DOHH2 (cell line): ENCODE measurements at regions not wholly inside any gene's neighbourhood (a gene's known extent, or its start where the extent isn't known, plus 50 kb on each side); places are given as distances from the start of the nearest gene placed in this dataset.

Experiments
- EZH2phosphoT487 ChIP-seq: fragments of 200-600 bp; sonication (generic); IDR thresholded peaks from 2 replicates; pipeline ENCODE4 v1.6.1; 2017; ENCODE audit warnings: borderline replicate concordance, mild to moderate bottlenecking, antibody characterized with exemption, low read length, moderate library complexity, mixed read lengths
- TF ChIP-seq, protein P1 (sequence below): fragments of 200-600 bp; sonication (generic); IDR thresholded peaks from one replicate; pipeline ENCODE4 v1.5.1; 2014; ENCODE audit warnings: antibody characterized with exemption, mild to moderate bottlenecking, low read depth, low read length; ENCODE audit not compliant: poor library complexity, severe bottlenecking

DNA sequence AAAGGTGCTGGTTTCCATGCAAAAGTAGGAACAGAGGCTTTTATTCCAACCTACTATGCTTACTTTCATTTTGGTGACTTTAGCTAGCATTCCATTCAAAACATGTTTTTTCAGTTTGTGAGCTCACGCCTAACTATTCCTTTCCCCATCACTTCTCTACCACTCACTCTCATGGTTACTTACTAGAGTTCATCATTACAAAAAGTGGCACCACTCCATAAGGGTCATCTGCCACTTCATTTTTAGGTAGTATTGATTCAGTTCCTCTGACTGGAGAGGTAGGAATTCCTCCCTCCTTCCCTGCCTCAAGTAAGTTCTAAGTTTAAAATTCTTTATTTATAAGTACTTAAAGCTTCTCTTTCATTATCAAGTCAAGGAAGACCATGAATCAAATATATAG lies 543.1 kb downstream of the HTR7 start:
- TF ChIP-seq, protein P1, sequence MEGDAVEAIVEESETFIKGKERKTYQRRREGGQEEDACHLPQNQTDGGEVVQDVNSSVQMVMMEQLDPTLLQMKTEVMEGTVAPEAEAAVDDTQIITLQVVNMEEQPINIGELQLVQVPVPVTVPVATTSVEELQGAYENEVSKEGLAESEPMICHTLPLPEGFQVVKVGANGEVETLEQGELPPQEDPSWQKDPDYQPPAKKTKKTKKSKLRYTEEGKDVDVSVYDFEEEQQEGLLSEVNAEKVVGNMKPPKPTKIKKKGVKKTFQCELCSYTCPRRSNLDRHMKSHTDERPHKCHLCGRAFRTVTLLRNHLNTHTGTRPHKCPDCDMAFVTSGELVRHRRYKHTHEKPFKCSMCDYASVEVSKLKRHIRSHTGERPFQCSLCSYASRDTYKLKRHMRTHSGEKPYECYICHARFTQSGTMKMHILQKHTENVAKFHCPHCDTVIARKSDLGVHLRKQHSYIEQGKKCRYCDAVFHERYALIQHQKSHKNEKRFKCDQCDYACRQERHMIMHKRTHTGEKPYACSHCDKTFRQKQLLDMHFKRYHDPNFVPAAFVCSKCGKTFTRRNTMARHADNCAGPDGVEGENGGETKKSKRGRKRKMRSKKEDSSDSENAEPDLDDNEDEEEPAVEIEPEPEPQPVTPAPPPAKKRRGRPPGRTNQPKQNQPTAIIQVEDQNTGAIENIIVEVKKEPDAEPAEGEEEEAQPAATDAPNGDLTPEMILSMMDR: no peak
- no peak for TF ChIP-seq EZH2phosphoT487
